IMR-90 (cell line): ENCODE measurements at regions not wholly inside any gene's neighbourhood (a gene's known extent, or its start where the extent isn't known, plus 50 kb on each side); places are given as distances from the start of the nearest gene placed in this dataset.

ENCODE experiments used
- CEBPB ChIP-seq: IDR thresholded peaks from 2 replicates; pipeline ENCODE4 v1.6.1; 2012; ENCODE audit warnings: low read depth, low read length, improper control_type of control experiment
- MAFK ChIP-seq: IDR thresholded peaks from 2 replicates; pipeline ENCODE4 v1.6.1; 2012; ENCODE audit warnings: low read depth, low read length, improper control_type of control experiment
- MXI1 ChIP-seq: IDR thresholded peaks from 2 replicates; pipeline ENCODE4 v1.6.1; 2012; ENCODE audit warnings: low read depth, mild to moderate bottlenecking, low read length, moderate library complexity, borderline replicate concordance
- POLR2A ChIP-seq: IDR thresholded peaks from 2 replicates; pipeline ENCODE4 v1.6.1; 2012; ENCODE audit warnings: mild to moderate bottlenecking, low read depth, low read length
- RAD21 ChIP-seq: IDR thresholded peaks from 2 replicates; pipeline ENCODE4 v1.6.1; 2012; ENCODE audit warnings: low read length, improper control_type of control experiment
- RFX5 ChIP-seq: IDR thresholded peaks from 2 replicates; pipeline ENCODE4 v1.8.0; 2012; ENCODE audit warnings: low read depth, mild to moderate bottlenecking, low read length, moderate library complexity
- SMC3 ChIP-seq: fragments of 150-350 bp; IDR thresholded peaks from 2 replicates; pipeline ENCODE4 v1.6.1; 2016; ENCODE audit warnings: low read depth, mild to moderate bottlenecking, antibody characterized with exemption, low read length, moderate library complexity
- TF ChIP-seq, protein P1 (sequence below): conservative IDR thresholded peaks from 2 replicates; pipeline ENCODE4 v1.5.1; 2012; ENCODE audit warnings: mild to moderate bottlenecking, low read depth, low read length, improper control_type of control experiment

DNA sequence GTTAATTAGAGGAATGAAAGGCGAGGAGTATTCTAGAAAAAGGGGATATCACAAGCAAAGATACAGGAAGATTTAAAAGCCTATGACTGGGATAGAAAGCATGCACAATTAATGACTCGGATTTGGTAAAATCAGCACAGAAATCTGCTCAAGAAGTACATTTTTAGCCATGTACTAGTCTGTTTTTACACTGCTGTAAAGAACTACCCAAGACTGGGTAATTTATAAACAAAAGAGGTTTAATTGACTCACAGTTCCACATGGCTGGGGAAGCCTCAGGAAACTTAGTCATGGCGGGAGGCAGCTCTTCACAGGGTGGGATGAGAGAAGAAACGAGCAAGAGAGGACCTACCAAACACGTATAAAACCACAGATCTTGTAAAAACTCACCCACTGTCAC, 716.3 kb upstream of the MDGA2 start:
- TF ChIP-seq, protein P1, sequence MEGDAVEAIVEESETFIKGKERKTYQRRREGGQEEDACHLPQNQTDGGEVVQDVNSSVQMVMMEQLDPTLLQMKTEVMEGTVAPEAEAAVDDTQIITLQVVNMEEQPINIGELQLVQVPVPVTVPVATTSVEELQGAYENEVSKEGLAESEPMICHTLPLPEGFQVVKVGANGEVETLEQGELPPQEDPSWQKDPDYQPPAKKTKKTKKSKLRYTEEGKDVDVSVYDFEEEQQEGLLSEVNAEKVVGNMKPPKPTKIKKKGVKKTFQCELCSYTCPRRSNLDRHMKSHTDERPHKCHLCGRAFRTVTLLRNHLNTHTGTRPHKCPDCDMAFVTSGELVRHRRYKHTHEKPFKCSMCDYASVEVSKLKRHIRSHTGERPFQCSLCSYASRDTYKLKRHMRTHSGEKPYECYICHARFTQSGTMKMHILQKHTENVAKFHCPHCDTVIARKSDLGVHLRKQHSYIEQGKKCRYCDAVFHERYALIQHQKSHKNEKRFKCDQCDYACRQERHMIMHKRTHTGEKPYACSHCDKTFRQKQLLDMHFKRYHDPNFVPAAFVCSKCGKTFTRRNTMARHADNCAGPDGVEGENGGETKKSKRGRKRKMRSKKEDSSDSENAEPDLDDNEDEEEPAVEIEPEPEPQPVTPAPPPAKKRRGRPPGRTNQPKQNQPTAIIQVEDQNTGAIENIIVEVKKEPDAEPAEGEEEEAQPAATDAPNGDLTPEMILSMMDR = no peak
- no peak for TF ChIP-seq MAFK
- TF ChIP-seq POLR2A = no peak
- no peak for TF ChIP-seq RAD21
- TF ChIP-seq CEBPB = no peak
- no peak for TF ChIP-seq RFX5
- no peak for TF ChIP-seq SMC3
- TF ChIP-seq MXI1 = no peak
